IgD-negative memory B cell (primary cell): ENCODE measurements at regions not wholly inside any gene's neighbourhood (a gene's known extent, or its start where the extent isn't known, plus 50 kb on each side); places are given as distances from the start of the nearest gene placed in this dataset.

ENCODE experiments used
- H3K27ac Mint-ChIP-seq, 3 donors: one replicate each; pipeline ENCODE4 v1.8.0; 2020 to 2022; ENCODE audit warnings: mild to moderate bottlenecking in 3 of 3, mixed read lengths in 3 of 3, moderate library complexity in 1 of 3
- H3K27me3 Mint-ChIP-seq: one replicate; pipeline ENCODE4 v1.8.0; 2021; ENCODE audit warnings: mixed read lengths
- H3K36me3 Mint-ChIP-seq: one replicate; pipeline ENCODE4 v1.8.0; 2020; ENCODE audit warnings: mild to moderate bottlenecking, mixed read lengths
- H3K4me1 Mint-ChIP-seq, 3 donors: one replicate each; pipeline ENCODE4 v1.8.0; 2020 to 2022; ENCODE audit warnings: mixed read lengths in 3 of 3, mild to moderate bottlenecking in 1 of 3
- H3K4me3 Mint-ChIP-seq, 4 donors: one replicate each; pipeline ENCODE4 v1.8.0; 2020 to 2022; ENCODE audit warnings: mild to moderate bottlenecking in 4 of 4, mixed read lengths in 4 of 4, moderate library complexity in 3 of 4
- H3K9me3 Mint-ChIP-seq, 3 donors: one replicate each; pipeline ENCODE4 v1.8.0; 2020 to 2021; ENCODE audit warnings: mixed read lengths in 3 of 3, mild to moderate bottlenecking in 1 of 3

- H3K27me3 Mint-ChIP-seq: no peaks in the 10 kb centered on the region
- H3K4me3 Mint-ChIP-seq: no peak overlapping the region
Measured at GRCh38 chrX:149151805-149152757, 353.0 kb downstream of the IDS start.

DNA sequence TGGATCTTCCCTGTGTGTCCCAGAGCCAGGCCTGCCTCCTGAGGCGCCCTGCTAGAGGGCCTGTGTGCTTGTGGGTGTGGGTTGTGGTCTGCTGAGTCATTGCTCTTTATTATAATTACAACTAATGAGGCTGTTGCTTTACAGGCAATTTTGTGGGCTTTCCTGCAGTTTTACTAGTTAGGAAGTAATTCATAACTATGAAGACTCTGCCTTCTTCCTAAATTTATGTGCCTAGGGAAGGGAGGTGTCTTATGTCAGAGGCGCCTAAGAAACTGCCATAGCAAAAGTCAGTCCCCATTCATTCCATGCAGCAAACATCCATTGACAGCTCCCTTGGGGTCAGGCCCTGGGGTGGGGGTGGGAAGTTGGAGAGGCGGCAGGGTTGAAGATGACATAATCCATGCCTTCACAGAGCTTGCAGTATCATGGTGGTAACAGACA, 359.2 kb downstream of the IDS start:
- H3K27me3 Mint-ChIP-seq: no peaks in the 10 kb centered on the region
- H3K9me3 Mint-ChIP-seq: no peaks in the 10 kb centered on the region
- H3K27ac Mint-ChIP-seq: no peak overlapping the region

More at GRCh38 chrX:149151805-149152757, 353.0 kb downstream of the IDS start:
- H3K36me3 Mint-ChIP-seq: no peaks in the 10 kb centered on the region
- H3K27ac Mint-ChIP-seq: no peak overlapping the region
- no peaks in the 10 kb centered on the region for H3K9me3 Mint-ChIP-seq
- H3K4me1 Mint-ChIP-seq: no peaks in the 10 kb centered on the region

DNA sequence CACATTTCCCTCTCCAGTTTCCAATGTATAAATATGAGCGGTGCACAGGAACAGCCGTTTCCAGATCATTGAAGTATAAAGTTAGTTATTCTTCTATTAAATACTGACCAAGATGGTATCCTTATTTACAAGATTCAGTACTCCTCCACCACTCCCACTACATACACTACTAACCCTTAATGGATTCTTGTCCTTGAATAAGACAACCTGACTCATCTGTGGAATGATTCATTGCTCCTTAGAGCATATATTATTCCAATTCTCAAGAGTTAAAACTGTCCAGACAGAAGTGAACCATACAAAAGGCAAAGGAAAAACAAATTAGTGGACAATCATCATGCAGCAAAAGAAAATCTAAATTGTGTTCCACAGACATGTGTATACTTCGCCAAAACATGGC, 373.3 kb downstream of the IDS start:
- Mint-ChIP-seq H3K27me3 (no peaks in the 10 kb centered on the region), H3K9me3 (peaks cover 0 to 1% (median 0%) of the 10 kb centered on the region in 3 donors), H3K4me3 (no peak overlapping the region), H3K4me1 (no peaks in the 10 kb centered on the region), H3K27ac (no peak overlapping the region), H3K36me3 (no peaks in the 10 kb centered on the region)

More for the DNA sequence above, 359.2 kb downstream of the IDS start:
- H3K36me3 Mint-ChIP-seq: no peaks in the 10 kb centered on the region
- no peak overlapping the region for H3K4me3 Mint-ChIP-seq
- H3K4me1 Mint-ChIP-seq: no peaks in the 10 kb centered on the region

- Mint-ChIP-seq H3K9me3 (peaks cover 0 to 1% (median 0%) of the 10 kb centered on the region in 3 donors), H3K36me3 (no peaks in the 10 kb centered on the region), H3K27me3 (no peaks in the 10 kb centered on the region), H3K4me1 (no peaks in the 10 kb centered on the region), H3K27ac (no peak overlapping the region), H3K4me3 (no peak overlapping the region)
Measured at GRCh38 chrX:149129767-149130166, 375.3 kb downstream of the IDS start.

GRCh38 chrX:149124526-149125108, 380.5 kb downstream of the IDS start:
- H3K27me3 Mint-ChIP-seq: peaks cover 2% of the 10 kb centered on the region

DNA sequence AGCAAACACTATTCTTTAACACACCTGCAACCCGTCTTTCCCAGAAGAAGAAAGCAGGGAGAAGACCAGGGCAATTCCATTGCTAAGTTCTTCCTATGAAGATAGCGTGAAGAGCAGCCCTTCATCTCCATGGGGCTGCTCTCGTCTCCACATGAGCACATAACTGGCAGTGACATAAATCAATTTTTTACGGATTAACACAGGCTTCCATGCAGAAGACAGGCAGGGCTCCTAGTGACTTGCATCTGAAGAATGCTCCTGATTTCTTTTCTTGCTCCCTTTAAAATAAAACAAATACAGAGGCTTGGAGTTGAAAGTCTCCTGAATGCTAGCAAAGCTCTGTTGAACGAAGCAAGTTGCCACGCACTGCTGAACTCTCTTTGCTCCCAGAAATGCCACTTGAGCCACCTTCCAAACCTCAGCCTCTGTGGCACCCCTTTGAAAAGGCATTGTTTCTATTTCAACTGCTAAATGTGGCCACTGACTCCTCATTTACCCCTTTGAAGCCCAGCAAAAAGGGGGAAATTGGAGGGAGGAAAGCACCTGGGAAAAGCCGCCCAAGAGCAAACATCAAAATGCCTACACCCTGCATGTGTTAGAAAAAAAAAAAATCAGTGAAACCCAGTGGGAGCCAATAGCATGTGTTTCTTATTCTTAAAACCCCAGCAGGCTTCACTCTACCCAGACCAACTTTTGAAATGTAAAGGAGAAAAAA, 383.7 kb downstream of the IDS start:
- Mint-ChIP-seq H3K36me3 (no peaks in the 10 kb centered on the region), H3K4me1 (no peaks in the 10 kb centered on the region), H3K4me3 (no peak overlapping the region), H3K27ac (no peak overlapping the region), H3K27me3 (peaks cover 2% of the 10 kb centered on the region), H3K9me3 (peaks cover 0 to 2% (median 0%) of the 10 kb centered on the region in 3 donors)

More at GRCh38 chrX:149124526-149125108, 380.5 kb downstream of the IDS start:
- H3K27ac Mint-ChIP-seq: no peak overlapping the region
- H3K4me3 Mint-ChIP-seq: no peak overlapping the region
- no peaks in the 10 kb centered on the region for H3K4me1 Mint-ChIP-seq
- H3K9me3 Mint-ChIP-seq: peaks cover 0 to 4% (median 0%) of the 10 kb centered on the region in 3 donors
- H3K36me3 Mint-ChIP-seq: no peaks in the 10 kb centered on the region

DNA sequence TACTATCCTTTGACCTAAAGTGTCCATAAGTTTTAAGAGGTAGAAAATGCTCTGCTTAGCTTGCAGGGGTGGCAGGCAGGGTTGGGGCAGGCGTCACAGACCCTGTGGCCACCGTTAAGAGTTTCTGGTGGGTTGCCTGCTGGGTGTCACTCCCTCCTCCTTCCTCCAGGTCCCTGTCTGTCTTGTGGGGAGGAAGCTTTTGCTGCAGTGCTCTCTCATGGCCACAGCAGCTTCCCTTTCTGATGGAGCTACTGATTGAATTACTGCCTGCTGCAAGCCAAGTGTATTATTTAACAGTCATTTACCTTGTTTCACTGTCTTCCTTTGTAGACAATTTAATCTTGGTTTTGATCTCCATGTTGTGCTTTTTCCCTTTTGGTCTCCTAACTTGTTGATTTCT, 384.6 kb downstream of the IDS start:
- Mint-ChIP-seq H3K9me3 (peaks cover 0 to 2% (median 0%) of the 10 kb centered on the region in 3 donors), H3K27me3 (peaks cover 2% of the 10 kb centered on the region), H3K36me3 (no peaks in the 10 kb centered on the region), H3K27ac (no peak overlapping the region), H3K4me3 (no peak overlapping the region), H3K4me1 (no peaks in the 10 kb centered on the region)

DNA sequence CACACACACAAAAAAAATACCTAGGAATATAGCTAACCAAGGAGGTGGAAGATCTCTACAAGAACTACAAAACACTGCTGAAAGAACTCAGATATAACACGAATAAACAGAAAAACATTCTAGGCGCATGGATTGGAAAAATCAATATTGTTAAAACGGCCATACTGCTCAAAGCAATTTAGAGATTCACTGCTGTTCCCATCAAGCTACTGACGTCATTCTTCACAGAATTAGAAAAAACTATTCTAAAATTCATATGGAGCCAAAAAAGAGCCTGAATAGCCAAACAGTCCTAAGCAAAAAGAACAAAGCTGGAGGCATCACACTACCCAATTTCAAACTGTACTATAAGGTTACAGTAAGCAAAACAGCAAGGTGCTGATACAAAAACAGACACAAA, 390.2 kb downstream of the IDS start:
- Mint-ChIP-seq H3K4me3 (no peak overlapping the region), H3K27me3 (no peaks in the 10 kb centered on the region), H3K9me3 (peaks cover 7 to 15% (median 9%) of the 10 kb centered on the region in 3 donors), H3K4me1 (no peaks in the 10 kb centered on the region), H3K27ac (no peak overlapping the region), H3K36me3 (no peaks in the 10 kb centered on the region)

GRCh38 chrX:149114001-149114400, 391.1 kb downstream of the IDS start:
- Mint-ChIP-seq H3K4me3 (no peak overlapping the region), H3K9me3 (peaks cover 11 to 18% (median 15%) of the 10 kb centered on the region in 3 donors), H3K36me3 (no peaks in the 10 kb centered on the region), H3K27ac (no peak overlapping the region), H3K4me1 (no peaks in the 10 kb centered on the region), H3K27me3 (no peaks in the 10 kb centered on the region)

GRCh38 chrX:149097786-149098185, 407.3 kb downstream of the IDS start:
- H3K27ac Mint-ChIP-seq: no peak overlapping the region
- no peaks in the 10 kb centered on the region for H3K36me3 Mint-ChIP-seq
- H3K9me3 Mint-ChIP-seq: peaks cover 0 to 9% (median 0%) of the 10 kb centered on the region in 3 donors
- no peaks in the 10 kb centered on the region for H3K4me1 Mint-ChIP-seq
- H3K4me3 Mint-ChIP-seq: no peak overlapping the region
- H3K27me3 Mint-ChIP-seq: peaks cover 2% of the 10 kb centered on the region

DNA sequence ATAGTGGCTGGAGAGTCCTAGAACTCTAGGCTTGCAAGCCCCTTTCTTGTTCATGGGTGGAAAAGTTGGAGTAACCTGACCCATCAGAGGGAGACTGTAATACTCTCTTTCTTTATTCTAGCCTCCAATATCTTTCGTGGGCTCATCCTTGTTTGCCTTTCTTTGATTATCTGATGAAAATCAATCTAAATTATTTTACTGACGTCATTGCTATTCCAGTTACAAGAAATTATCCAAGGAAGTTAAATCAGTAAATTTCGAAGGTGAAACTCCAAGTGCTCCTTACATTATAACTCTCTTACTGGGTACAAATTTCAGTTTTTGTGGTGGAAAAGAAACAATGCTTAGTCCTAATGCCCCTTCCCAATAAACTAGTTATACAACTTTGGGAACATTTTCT, 412.9 kb downstream of the IDS start:
- no peak overlapping the region for H3K4me3 Mint-ChIP-seq
- H3K9me3 Mint-ChIP-seq: peaks cover 0 to 9% (median 4%) of the 10 kb centered on the region in 3 donors
- no peaks in the 10 kb centered on the region for H3K4me1 Mint-ChIP-seq
- H3K27ac Mint-ChIP-seq: no peak overlapping the region
- H3K36me3 Mint-ChIP-seq: no peaks in the 10 kb centered on the region
- no peaks in the 10 kb centered on the region for H3K27me3 Mint-ChIP-seq

DNA sequence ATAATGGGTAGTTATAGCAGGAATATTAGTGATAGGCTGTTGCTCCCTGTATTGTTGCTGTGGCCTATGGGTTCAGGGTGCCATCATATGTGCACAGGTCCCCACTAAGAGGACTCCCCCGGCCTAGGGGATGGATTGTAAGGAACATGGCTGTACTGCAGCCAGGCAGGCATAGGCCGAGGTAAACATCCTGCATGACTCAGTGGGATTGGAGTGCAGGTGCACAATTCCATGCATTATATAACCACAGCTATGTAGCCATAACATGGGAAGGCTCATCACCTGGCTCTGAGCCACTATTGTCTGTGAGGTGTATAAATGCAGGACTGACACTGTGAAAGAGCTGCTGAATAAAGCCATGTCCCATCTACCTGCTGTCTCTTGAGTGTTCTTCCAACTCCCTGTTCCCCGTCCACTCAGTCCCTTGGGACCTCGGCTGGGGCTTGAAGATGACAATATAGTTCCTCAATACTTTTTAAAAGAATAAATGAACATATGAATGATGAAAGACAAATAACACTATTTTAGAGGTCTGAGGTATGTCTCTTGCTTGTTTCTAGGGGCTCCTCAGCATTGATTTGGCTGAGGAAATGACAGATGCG, 425.2 kb downstream of the IDS start:
- no peaks in the 10 kb centered on the region for H3K27me3 Mint-ChIP-seq
- H3K9me3 Mint-ChIP-seq: no peaks in the 10 kb centered on the region
- no peak overlapping the region for H3K4me3 Mint-ChIP-seq
- H3K4me1 Mint-ChIP-seq: no peaks in the 10 kb centered on the region
- no peak overlapping the region for H3K27ac Mint-ChIP-seq
- H3K36me3 Mint-ChIP-seq: no peaks in the 10 kb centered on the region

DNA sequence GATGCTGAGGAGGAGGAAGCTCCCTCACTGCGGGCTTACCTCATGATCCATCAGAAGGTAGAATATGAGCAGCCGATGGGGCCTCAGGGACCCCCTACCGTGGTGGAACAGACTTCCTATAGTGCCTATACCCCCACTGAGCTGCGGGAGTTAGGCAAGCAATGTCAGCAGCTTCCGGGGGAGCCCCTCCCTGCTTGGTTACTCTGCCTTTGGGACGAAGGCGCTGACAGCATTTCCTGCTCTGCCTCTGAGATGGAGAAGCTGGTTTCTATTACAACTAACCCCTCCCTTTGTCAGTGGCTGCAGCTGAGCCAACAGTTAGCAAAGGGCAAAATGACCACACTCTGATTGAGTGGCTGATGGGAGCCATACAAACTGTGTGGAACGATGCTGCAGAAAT, 430.7 kb downstream of the IDS start:
- no peaks in the 10 kb centered on the region for H3K36me3 Mint-ChIP-seq
- H3K27ac Mint-ChIP-seq: no peak overlapping the region
- H3K27me3 Mint-ChIP-seq: no peaks in the 10 kb centered on the region
- H3K9me3 Mint-ChIP-seq: no peaks in the 10 kb centered on the region
- peak overlapping the region in 1 of 4 donors; percentile 28 for H3K4me3 Mint-ChIP-seq
- no peaks in the 10 kb centered on the region for H3K4me1 Mint-ChIP-seq

DNA sequence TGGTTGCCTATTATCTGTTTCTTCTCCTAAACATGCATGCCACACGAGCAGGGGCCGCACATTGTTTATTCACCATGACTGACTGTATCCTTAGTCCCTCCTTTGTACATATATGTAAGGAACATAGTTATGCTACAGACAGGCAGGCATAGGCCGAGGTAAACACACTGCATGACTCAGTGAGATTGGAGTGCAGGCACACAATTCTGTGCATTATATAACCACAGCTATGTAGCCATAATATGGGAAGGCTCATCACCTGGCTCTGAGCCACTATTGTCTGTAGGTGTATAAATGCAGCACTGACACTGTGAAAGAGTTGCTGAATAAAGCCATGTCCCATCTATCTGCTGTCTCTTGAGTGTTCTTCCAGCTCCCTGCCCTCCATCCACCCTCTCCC, 431.6 kb downstream of the IDS start:
- H3K27ac Mint-ChIP-seq: no peak overlapping the region
- no peaks in the 10 kb centered on the region for H3K9me3 Mint-ChIP-seq
- no peaks in the 10 kb centered on the region for H3K27me3 Mint-ChIP-seq
- H3K4me1 Mint-ChIP-seq: no peaks in the 10 kb centered on the region
- H3K36me3 Mint-ChIP-seq: no peaks in the 10 kb centered on the region
- H3K4me3 Mint-ChIP-seq: no peak overlapping the region

GRCh38 chrX:149069899-149070298, 435.2 kb downstream of the IDS start:
- no peak overlapping the region for H3K27ac Mint-ChIP-seq
- no peaks in the 10 kb centered on the region for H3K36me3 Mint-ChIP-seq
- no peaks in the 10 kb centered on the region for H3K4me1 Mint-ChIP-seq
- H3K9me3 Mint-ChIP-seq: no peaks in the 10 kb centered on the region
- no peak overlapping the region for H3K4me3 Mint-ChIP-seq
- H3K27me3 Mint-ChIP-seq: no peaks in the 10 kb centered on the region
